ENCODE measurements at regions not wholly inside any gene's neighbourhood (a gene's known extent, or its start where the extent isn't known, plus 50 kb on each side); places are given as distances from the start of the nearest gene placed in this dataset.
A peak's percentile ranks its signal among the peaks of the same experiment; 100 is the strongest.

DNA sequence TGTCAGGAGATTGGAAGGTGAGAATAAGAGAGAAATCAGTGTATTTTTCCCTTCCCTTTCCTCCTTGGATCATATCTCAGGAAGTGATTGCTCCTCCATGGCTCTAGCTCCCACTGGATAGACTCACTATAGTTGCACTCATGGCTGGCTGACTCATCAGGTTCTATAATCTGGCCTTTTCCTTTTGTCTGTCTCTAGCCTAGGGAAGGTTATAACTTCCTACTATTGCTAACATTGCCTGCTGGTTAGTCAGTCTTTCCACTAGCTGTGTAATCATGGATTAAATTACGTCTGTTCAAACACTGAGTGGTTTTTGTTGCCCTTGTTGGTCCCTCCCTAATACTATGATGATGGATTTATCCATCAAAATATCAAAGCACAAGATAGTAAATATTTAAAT lies 195.5 kb upstream of the VEGFC start:
- Histone ChIP-seq H3K4me1 (ENCODE audit: control insufficient read depth, insufficient read depth, low read length) (no peaks in the 10 kb centered on the region), H3K27ac (ENCODE audit: low read depth, low read length) (no peak overlapping the region), H3K4me3 (ENCODE audit: low read depth, low read length) (no peak overlapping the region), H3K36me3 (ENCODE audit: control insufficient read depth, insufficient read depth, low read length) (no peaks in the 10 kb centered on the region), H3K27me3 (ENCODE audit: control insufficient read depth, insufficient read depth, low read length) (no peaks in the 10 kb centered on the region), H3K9me3 (ENCODE audit: control insufficient read depth, insufficient read depth, low read length) (no peaks in the 10 kb centered on the region)
- DNase-seq (ENCODE audit: low read depth in 4 of 6, low spot score in 6 of 6), result no peak
- no CpG with 5 or more reads among the region's 1 CpG for WGBS (ENCODE audit: insufficient coverage)

DNA sequence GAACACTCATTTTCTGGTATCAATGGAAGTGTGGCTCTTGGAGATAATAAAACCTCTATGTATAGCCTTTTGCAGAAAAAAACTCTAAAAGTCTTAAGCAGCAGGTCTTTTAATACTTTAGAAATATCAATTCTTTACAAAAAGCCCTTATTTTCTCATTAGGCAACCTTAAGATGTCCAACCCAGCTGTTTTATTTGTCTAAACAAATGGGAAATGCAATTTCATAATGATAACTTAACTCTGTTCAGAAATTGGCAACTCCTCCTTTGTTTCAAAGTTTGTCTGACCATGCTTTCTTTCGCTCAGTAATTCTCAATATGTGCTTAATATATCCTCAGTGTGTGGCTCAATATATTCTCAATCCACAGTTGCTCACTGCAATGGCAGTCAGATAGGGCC lies 196.5 kb upstream of the VEGFC start:
- Histone ChIP-seq H3K36me3 (ENCODE audit: control insufficient read depth, insufficient read depth, low read length) (no peaks in the 10 kb centered on the region), H3K27ac (ENCODE audit: low read depth, low read length) (no peak overlapping the region), H3K4me3 (ENCODE audit: low read depth, low read length) (no peak overlapping the region), H3K4me1 (ENCODE audit: control insufficient read depth, insufficient read depth, low read length) (no peaks in the 10 kb centered on the region), H3K9me3 (ENCODE audit: control insufficient read depth, insufficient read depth, low read length) (no peaks in the 10 kb centered on the region), H3K27me3 (ENCODE audit: control insufficient read depth, insufficient read depth, low read length) (no peaks in the 10 kb centered on the region)
- WGBS (ENCODE audit: insufficient coverage), result no CpG with 5 or more reads among the region's 1 CpG
- DNase-seq (ENCODE audit: low read depth in 4 of 6, low spot score in 6 of 6), result peak in 1 of 6 donors; percentile 2

DNA sequence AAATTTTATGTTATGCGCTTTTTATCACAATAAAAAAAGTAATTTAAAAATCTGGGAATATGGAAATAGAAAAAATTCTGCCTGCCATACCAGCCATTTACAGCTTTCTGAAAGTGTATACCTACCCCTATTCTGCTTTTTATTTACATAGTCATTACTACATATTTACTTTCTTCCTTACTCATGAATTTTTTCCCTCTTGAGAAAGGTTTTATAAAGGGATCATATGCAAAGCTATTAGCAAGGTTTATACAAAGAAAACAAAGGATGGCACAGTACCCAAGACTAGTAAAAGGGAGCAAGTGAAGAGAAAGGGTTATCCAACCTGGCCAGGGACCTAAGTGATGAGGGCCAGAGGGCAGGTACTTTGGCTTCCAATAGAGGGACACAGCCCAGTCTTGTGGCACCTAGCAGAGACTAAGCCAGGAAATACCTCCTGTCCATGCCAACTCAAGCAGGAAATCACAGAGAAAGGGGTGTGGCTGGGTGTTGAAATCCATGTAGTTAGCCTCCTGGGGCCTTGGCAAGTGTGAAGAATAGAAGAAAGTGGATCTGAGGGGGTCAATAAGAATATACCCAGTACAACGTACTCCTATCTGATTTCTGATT lies 207.3 kb upstream of the VEGFC start:
- Histone ChIP-seq H3K27ac (ENCODE audit: low read depth, low read length) (no peak overlapping the region), H3K36me3 (ENCODE audit: control insufficient read depth, insufficient read depth, low read length) (no peaks in the 10 kb centered on the region), H3K4me1 (ENCODE audit: control insufficient read depth, insufficient read depth, low read length) (no peaks in the 10 kb centered on the region), H3K9me3 (ENCODE audit: control insufficient read depth, insufficient read depth, low read length) (peaks cover 1% of the 10 kb centered on the region), H3K27me3 (ENCODE audit: control insufficient read depth, insufficient read depth, low read length) (no peaks in the 10 kb centered on the region), H3K4me3 (ENCODE audit: low read depth, low read length) (no peak overlapping the region)
- no CpG with 5 or more reads among the region's 2 CpGs for WGBS (ENCODE audit: insufficient coverage)
- no peak for DNase-seq (ENCODE audit: low read depth in 4 of 6, low spot score in 6 of 6)

DNA sequence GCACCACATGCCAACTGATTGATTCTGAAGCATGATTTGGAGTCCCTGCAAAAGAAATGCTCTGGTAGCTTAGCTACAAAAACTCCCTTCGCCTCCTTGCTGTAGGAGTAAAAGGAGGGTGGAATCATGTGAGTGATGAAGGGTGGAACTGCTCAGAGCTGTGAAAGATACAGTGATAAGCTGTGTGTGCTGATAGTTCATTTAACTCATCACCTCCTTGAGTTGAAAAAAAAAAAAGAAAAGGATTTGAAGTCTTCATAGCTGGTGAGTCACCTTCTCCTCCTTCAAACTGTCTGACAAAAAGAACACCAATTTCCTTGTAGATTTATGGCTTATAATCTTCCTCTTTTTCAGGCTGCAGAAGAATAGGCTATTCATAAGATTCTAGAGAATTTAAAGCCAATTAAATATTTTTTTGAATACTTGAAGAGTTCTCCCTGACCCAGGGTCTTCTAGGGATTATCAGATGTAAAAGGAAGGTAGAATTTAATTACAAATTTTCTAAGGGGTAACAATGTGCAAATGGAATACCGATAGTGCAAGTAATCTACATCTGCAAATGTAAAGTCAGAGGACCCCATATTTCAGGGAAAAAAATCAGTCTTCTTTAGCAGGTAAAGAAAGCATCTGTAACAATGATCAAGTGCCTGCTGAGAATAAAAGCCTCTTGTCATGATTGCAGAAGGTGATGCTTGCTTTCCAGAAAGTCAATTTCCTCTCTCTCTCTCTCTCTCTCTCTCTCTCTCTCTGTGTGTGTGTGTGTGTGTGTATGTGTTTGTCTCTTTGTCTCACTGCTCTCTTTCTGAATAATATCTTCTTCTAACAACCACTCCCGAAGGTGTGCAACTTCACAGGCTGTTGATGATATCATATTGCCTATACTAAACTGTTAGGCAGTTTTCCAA lies 208.8 kb upstream of the VEGFC start:
- no peaks in the 10 kb centered on the region for H3K4me1 ChIP-seq (ENCODE audit: control insufficient read depth, insufficient read depth, low read length)
- H3K27ac ChIP-seq (ENCODE audit: low read depth, low read length), result no peak overlapping the region
- WGBS (ENCODE audit: insufficient coverage), result no CpG with 5 or more reads among the region's 3 CpGs
- peaks cover 1% of the 10 kb centered on the region for H3K9me3 ChIP-seq (ENCODE audit: control insufficient read depth, insufficient read depth, low read length)
- no peaks in the 10 kb centered on the region for H3K27me3 ChIP-seq (ENCODE audit: control insufficient read depth, insufficient read depth, low read length)
- no peak overlapping the region for H3K4me3 ChIP-seq (ENCODE audit: low read depth, low read length)
- no peaks in the 10 kb centered on the region for H3K36me3 ChIP-seq (ENCODE audit: control insufficient read depth, insufficient read depth, low read length)
- DNase-seq (ENCODE audit: low read depth in 4 of 6, low spot score in 6 of 6), result peak in 1 of 6 donors; percentile 14

DNA sequence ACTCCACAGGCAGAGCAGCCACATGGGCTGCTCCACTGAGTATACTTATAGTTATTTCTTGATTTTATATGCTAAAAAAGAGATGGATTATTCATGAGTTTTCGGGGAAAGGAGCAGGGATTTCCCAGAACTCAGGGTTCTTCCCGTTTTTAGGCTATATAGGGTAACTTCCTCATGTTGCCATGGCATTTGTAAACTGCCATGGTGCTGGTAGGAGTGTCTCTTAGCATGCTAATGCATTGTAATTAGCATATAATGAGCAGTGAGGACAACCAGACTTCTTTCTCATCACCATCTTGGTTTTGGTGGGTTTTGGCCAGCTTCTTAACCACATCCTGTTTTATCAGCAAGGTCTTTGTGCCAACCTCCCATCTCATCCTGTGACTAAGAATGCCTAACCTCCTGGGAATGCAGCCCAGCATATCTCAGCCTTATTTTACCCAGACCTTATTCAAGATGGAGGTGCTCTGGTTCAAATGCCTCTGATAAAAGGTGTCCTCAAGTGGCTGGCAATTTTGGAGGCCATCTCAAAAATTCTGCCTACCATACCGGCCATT lies 213.0 kb upstream of the VEGFC start:
- H3K36me3 ChIP-seq (ENCODE audit: control insufficient read depth, insufficient read depth, low read length), result no peaks in the 10 kb centered on the region
- H3K27ac ChIP-seq (ENCODE audit: low read depth, low read length), result no peak overlapping the region
- H3K4me3 ChIP-seq (ENCODE audit: low read depth, low read length), result no peak overlapping the region
- no peaks in the 10 kb centered on the region for H3K9me3 ChIP-seq (ENCODE audit: control insufficient read depth, insufficient read depth, low read length)
- no peak for DNase-seq (ENCODE audit: low read depth in 4 of 6, low spot score in 6 of 6)
- WGBS (ENCODE audit: insufficient coverage), result 50% methylated on average over 1 of the region's 3 CpGs
- H3K4me1 ChIP-seq (ENCODE audit: control insufficient read depth, insufficient read depth, low read length), result no peaks in the 10 kb centered on the region
- H3K27me3 ChIP-seq (ENCODE audit: control insufficient read depth, insufficient read depth, low read length), result no peaks in the 10 kb centered on the region

DNA sequence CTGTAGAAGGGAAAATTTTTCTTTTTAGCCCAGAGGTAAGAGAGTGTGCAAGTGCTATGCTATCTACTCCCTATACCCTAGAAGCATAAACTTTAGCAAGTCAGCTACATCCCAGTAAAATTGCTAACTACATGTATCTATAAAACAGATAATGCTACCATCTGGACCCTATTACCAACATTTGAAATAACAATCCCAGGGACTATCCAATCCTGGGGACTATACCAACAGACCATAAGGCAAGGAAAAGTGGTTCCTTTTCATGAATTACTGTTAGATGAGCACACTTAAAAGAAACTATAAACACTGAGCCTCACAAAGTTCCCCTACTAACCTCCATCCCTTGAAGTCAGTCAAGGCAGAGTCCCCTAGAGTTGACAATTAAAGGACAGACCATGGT lies 213.6 kb upstream of the VEGFC start:
- Histone ChIP-seq H3K36me3 (ENCODE audit: control insufficient read depth, insufficient read depth, low read length) (no peaks in the 10 kb centered on the region), H3K9me3 (ENCODE audit: control insufficient read depth, insufficient read depth, low read length) (no peaks in the 10 kb centered on the region), H3K27me3 (ENCODE audit: control insufficient read depth, insufficient read depth, low read length) (no peaks in the 10 kb centered on the region), H3K4me1 (ENCODE audit: control insufficient read depth, insufficient read depth, low read length) (no peaks in the 10 kb centered on the region), H3K4me3 (ENCODE audit: low read depth, low read length) (no peak overlapping the region), H3K27ac (ENCODE audit: low read depth, low read length) (no peak overlapping the region)
- no peak for DNase-seq (ENCODE audit: low read depth in 4 of 6, low spot score in 6 of 6)

DNA sequence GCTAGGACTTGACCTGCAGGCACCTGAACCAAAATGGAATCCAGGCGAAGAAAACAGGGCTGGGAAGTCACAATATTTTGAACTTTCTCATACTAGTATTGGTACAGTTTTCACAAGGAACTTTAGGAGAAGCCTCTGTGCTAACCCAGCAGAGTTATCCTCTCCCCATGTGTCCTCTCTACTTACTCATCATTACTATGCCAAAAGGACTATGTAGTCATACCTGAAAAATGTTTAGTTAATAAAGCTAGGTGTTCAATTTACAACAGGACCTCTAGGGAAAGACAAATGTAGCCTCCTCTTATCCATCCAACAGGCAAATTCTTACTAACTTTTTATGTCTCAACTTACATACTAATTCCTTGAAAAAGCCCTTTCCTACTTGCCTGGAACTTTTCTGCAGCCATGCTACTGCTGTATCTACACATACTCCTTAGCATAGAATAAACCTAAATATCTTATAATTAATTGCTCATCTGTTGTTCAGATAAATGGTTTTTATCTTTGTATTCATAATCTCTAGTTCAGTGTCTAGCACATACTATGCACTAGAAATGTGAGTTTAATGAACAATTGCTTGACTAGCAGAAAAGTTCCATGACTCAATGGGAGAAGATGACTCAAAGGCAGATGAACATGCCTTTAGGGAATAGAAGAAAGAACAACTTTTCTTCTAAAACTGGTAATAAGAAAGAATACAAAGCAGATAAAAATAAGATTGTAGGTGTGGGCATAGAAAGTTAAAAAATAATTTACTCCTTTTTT lies 215.5 kb upstream of the VEGFC start:
- no peak for DNase-seq (ENCODE audit: low read depth in 4 of 6, low spot score in 6 of 6)
- Histone ChIP-seq H3K9me3 (ENCODE audit: control insufficient read depth, insufficient read depth, low read length) (peaks cover 6% of the 10 kb centered on the region), H3K27ac (ENCODE audit: low read depth, low read length) (no peak overlapping the region)

DNA sequence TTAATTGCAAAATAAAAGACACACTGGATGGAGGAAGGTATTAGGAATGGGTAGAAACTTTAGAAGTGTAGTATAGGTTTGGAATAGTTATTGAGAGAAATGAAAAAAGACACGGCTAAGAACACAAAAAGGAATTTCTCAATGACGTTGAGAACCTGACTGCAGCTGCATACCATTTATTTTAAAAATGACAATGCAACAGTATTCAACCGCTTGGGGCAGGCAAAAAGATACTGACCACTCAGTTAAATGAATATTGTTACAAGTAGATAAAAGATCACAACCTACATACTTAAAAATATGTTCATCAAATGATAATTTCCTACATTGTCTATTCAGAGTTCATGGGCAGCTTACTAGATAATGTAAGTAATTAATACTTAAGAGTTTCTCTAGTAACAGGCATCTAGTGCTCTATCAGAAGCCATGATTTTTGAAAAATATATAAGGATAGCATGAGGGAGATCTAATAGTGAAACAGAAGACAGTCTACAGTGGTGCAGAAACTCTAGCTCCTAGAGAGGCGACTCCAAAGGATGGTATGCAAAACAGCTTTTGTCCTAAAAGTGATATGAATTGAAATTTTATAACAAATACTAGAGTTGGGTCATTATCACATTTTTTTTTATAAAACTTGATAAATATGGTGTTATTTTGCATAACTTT lies 216.2 kb upstream of the VEGFC start:
- DNase-seq (ENCODE audit: low read depth in 4 of 6, low spot score in 6 of 6), result no peak
- no peaks in the 10 kb centered on the region for H3K27me3 ChIP-seq (ENCODE audit: control insufficient read depth, insufficient read depth, low read length)
- H3K27ac ChIP-seq (ENCODE audit: low read depth, low read length), result no peak overlapping the region
- H3K9me3 ChIP-seq (ENCODE audit: control insufficient read depth, insufficient read depth, low read length), result peaks cover 6% of the 10 kb centered on the region
- no peaks in the 10 kb centered on the region for H3K36me3 ChIP-seq (ENCODE audit: control insufficient read depth, insufficient read depth, low read length)
- WGBS (ENCODE audit: insufficient coverage), result no CpG with 5 or more reads among the region's 4 CpGs
- no peaks in the 10 kb centered on the region for H3K4me1 ChIP-seq (ENCODE audit: control insufficient read depth, insufficient read depth, low read length)
- no peak overlapping the region for H3K4me3 ChIP-seq (ENCODE audit: low read depth, low read length)

More for the DNA sequence above, 215.5 kb upstream of the VEGFC start:
- H3K4me3 ChIP-seq (ENCODE audit: low read depth, low read length), result no peak overlapping the region
- H3K36me3 ChIP-seq (ENCODE audit: control insufficient read depth, insufficient read depth, low read length), result no peaks in the 10 kb centered on the region
- no peaks in the 10 kb centered on the region for H3K4me1 ChIP-seq (ENCODE audit: control insufficient read depth, insufficient read depth, low read length)
- no CpG with 5 or more reads among the region's 1 CpG for WGBS (ENCODE audit: insufficient coverage)
- no peaks in the 10 kb centered on the region for H3K27me3 ChIP-seq (ENCODE audit: control insufficient read depth, insufficient read depth, low read length)

DNA sequence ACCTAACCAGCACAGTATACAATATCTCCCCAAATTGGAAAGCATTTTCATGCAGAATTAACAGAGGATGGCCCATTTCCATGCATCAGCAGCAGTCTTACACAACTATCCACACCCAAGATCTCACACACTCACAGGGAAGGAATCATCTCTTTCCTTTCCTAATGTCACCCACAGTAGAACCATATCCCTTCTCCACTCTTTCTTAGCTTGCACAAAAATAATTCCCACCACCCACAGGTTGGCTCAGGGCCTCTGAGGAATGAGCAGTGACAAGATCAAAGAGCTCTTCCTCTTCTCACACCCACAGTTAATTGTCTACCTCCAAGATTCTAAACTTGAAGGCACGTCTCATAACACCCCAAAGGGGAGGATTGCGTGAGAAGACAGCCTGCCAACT lies 217.7 kb upstream of the VEGFC start:
- no peak for DNase-seq (ENCODE audit: low read depth in 4 of 6, low spot score in 6 of 6)

More for the DNA sequence above, 217.7 kb upstream of the VEGFC start:
- 40% methylated on average over 2 of the region's 2 CpGs for WGBS (ENCODE audit: insufficient coverage)
- Histone ChIP-seq H3K36me3 (ENCODE audit: control insufficient read depth, insufficient read depth, low read length) (no peaks in the 10 kb centered on the region), H3K4me3 (ENCODE audit: low read depth, low read length) (no peak overlapping the region), H3K4me1 (ENCODE audit: control insufficient read depth, insufficient read depth, low read length) (no peaks in the 10 kb centered on the region), H3K9me3 (ENCODE audit: control insufficient read depth, insufficient read depth, low read length) (peaks cover 8% of the 10 kb centered on the region), H3K27ac (ENCODE audit: low read depth, low read length) (no peak overlapping the region), H3K27me3 (ENCODE audit: control insufficient read depth, insufficient read depth, low read length) (no peaks in the 10 kb centered on the region)

Measured in spinal cord (tissue), 9 donors.